ENCODE measurements at regions not wholly inside any gene's neighbourhood (a gene's known extent, or its start where the extent isn't known, plus 50 kb on each side); places are given as distances from the start of the nearest gene placed in this dataset.

GRCh38 chr18:75656035-75656434, 228.5 kb upstream of the SMIM21 start:
- peak in 1 of 2 experiments; percentile 62 for DNase-seq (ENCODE audit: low read depth in 1 of 2, low spot score in 1 of 2)
- H3K27me3 ChIP-seq (ENCODE audit: insufficient read depth, poor library complexity, severe bottlenecking): no peaks in the 10 kb centered on the region
- H3K4me3 ChIP-seq (replicated peaks; ENCODE audit: insufficient read depth, low read length): no peak overlapping the region
- no peak for TF ChIP-seq POLR2AphosphoS5 (IDR thresholded peaks at IDR 0.05; ENCODE audit: low read depth)
- TF ChIP-seq, protein P1, sequence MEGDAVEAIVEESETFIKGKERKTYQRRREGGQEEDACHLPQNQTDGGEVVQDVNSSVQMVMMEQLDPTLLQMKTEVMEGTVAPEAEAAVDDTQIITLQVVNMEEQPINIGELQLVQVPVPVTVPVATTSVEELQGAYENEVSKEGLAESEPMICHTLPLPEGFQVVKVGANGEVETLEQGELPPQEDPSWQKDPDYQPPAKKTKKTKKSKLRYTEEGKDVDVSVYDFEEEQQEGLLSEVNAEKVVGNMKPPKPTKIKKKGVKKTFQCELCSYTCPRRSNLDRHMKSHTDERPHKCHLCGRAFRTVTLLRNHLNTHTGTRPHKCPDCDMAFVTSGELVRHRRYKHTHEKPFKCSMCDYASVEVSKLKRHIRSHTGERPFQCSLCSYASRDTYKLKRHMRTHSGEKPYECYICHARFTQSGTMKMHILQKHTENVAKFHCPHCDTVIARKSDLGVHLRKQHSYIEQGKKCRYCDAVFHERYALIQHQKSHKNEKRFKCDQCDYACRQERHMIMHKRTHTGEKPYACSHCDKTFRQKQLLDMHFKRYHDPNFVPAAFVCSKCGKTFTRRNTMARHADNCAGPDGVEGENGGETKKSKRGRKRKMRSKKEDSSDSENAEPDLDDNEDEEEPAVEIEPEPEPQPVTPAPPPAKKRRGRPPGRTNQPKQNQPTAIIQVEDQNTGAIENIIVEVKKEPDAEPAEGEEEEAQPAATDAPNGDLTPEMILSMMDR (IDR thresholded peaks at IDR 0.05; ENCODE audit: insufficient read depth, low read length): no peak
- no peak for TF ChIP-seq REST (IDR thresholded peaks at IDR 0.05; ENCODE audit: insufficient replicate concordance, low read depth)
- TF ChIP-seq SPI1 (IDR thresholded peaks at IDR 0.05; ENCODE audit: borderline replicate concordance, low read depth): peak; percentile 50; the same call in 1 of the 2 replicates
- peak; percentile 94 for TF ChIP-seq GABPA (IDR thresholded peaks at IDR 0.05; ENCODE audit: low read depth)
- peak overlapping the region; percentile 31 for H3K27ac ChIP-seq (replicated peaks)

- Histone ChIP-seq H3K27me3 (ENCODE audit: insufficient read depth, poor library complexity, severe bottlenecking) (no peaks in the 10 kb centered on the region), H3K4me3 (replicated peaks; ENCODE audit: insufficient read depth, low read length) (no peak overlapping the region), H3K27ac (replicated peaks) (peak overlapping the region; percentile 31; the same call in 1 of the 2 replicates)
- no peak for DNase-seq (ENCODE audit: low read depth in 1 of 2, low spot score in 1 of 2)
- TF ChIP-seq SPI1 (IDR thresholded peaks at IDR 0.05; ENCODE audit: borderline replicate concordance, low read depth) (no peak), GABPA (IDR thresholded peaks at IDR 0.05; ENCODE audit: low read depth) (no peak), REST (IDR thresholded peaks at IDR 0.05; ENCODE audit: insufficient replicate concordance, low read depth) (no peak), POLR2AphosphoS5 (IDR thresholded peaks at IDR 0.05; ENCODE audit: low read depth) (no peak)
- TF ChIP-seq, protein P1 (IDR thresholded peaks at IDR 0.05; ENCODE audit: insufficient read depth, low read length): no peak
Observed at GRCh38 chr18:75654851-75655751, 227.6 kb upstream of the SMIM21 start.

DNA sequence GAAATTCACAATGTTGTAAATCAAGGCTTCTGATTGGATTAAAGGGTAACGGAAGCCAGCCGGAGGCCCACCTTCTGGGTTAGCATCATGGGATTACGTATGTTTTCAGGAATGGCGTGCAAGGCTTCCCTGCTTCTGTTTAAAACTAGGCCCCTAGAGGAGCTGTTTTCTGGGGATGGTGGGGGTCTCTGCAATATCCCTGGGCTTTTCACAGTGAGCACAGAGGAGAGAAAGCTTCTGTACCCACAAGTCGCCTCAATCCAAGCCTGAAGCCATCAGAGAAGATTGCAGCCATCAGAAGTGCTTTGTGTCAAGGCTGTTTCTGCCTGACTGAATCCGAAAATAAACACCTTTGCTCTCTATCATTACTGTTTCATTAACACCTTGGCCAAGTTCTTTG, 226.9 kb upstream of the SMIM21 start:
- H3K27ac ChIP-seq (replicated peaks): no peak overlapping the region
- no peaks in the 10 kb centered on the region for H3K27me3 ChIP-seq (ENCODE audit: insufficient read depth, poor library complexity, severe bottlenecking)
- H3K4me3 ChIP-seq (replicated peaks; ENCODE audit: insufficient read depth, low read length): no peak overlapping the region
- TF ChIP-seq SPI1 (IDR thresholded peaks at IDR 0.05; ENCODE audit: borderline replicate concordance, low read depth): no peak
- TF ChIP-seq REST (IDR thresholded peaks at IDR 0.05; ENCODE audit: insufficient replicate concordance, low read depth): no peak
- TF ChIP-seq POLR2AphosphoS5 (IDR thresholded peaks at IDR 0.05; ENCODE audit: low read depth): no peak
- TF ChIP-seq, protein P1 (IDR thresholded peaks at IDR 0.05; ENCODE audit: insufficient read depth, low read length): no peak
- no peak for TF ChIP-seq GABPA (IDR thresholded peaks at IDR 0.05; ENCODE audit: low read depth)
- DNase-seq (ENCODE audit: low read depth in 1 of 2, low spot score in 1 of 2): no peak

Data from HL-60 (cell line).